ENCODE measurements at regions not wholly inside any gene's neighbourhood (a gene's known extent, or its start where the extent isn't known, plus 50 kb on each side); places are given as distances from the start of the nearest gene placed in this dataset.

DNA sequence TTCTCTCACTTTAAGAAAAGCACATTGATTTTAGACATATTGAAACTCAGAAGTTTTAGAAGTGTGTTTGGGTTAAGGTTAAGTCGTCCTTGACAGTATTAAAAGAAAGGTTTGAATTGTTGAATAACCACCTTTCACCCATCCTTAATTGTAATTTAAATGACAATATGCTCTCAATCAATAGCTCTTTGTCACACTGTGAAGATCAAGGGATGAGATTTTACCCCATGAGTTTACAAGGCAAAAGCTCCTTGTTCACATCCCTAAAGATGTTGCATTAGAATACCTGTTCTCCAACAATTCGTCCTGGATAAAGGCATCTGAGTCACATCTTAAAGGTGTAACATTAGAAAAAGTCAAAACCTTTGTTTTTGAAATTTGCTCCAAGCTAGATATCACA, 220.4 kb upstream of the MDFIC2 start:
- POLR2A ChIA-PET: no interaction called here
- Histone ChIP-seq H4K20me1 (replicated peaks; ENCODE audit: control insufficient read depth, insufficient read depth, low read length) (no peaks in the 10 kb centered on the region), H3K79me2 (ENCODE audit: control insufficient read depth, insufficient read depth, low read length) (no peaks in the 10 kb centered on the region), H2AFZ (ENCODE audit: low read depth, low read length) (no peak overlapping the region), H3K4me1 (replicated peaks in 1 of 2; ENCODE audit: control insufficient read depth in 2 of 2, insufficient read depth in 2 of 2, low read length in 2 of 2) (no peaks in the 10 kb centered on the region), H3K27ac (ENCODE audit: extremely low read depth, low read depth, low read length) (no peak overlapping the region), H3K4me2 (ENCODE audit: insufficient read depth, low read length) (no peak overlapping the region), H3K9me1 (ENCODE audit: control insufficient read depth, insufficient read depth, low read length) (no peaks in the 10 kb centered on the region), H3K36me3 (ENCODE audit: control insufficient read depth, insufficient read depth, low read length) (no peaks in the 10 kb centered on the region), H3K4me3 (no peak overlapping the region), H3K27me3 (ENCODE audit: control insufficient read depth in 2 of 2, insufficient read depth in 2 of 2, low read length in 2 of 2) (peaks cover 0 to 5% of the 10 kb centered on the region in 2 experiments; a peak in 1 of 5 replicates), H3K9me3 (replicated peaks; ENCODE audit: control insufficient read depth, insufficient read depth, low read depth, low read length) (no peaks in the 10 kb centered on the region), H3K9ac (ENCODE audit: insufficient read depth in 1 of 2, low read depth in 2 of 2, low read length in 2 of 2) (no peak overlapping the region)
- no peak for TF ChIP-seq XRCC5 (IDR thresholded peaks at IDR 0.05; ENCODE audit: low read depth, low read length)
- TF ChIP-seq, protein P1, sequence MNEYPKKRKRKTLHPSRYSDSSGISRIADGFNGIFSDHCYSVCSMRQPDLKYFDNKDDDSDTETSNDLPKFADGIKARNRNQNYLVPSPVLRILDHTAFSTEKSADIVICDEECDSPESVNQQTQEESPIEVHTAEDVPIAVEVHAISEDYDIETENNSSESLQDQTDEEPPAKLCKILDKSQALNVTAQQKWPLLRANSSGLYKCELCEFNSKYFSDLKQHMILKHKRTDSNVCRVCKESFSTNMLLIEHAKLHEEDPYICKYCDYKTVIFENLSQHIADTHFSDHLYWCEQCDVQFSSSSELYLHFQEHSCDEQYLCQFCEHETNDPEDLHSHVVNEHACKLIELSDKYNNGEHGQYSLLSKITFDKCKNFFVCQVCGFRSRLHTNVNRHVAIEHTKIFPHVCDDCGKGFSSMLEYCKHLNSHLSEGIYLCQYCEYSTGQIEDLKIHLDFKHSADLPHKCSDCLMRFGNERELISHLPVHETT (CRISPR knock-in tag; conservative IDR thresholded peaks at IDR 0.05 in 1 of 2, IDR thresholded peaks at IDR 0.05 in 1 of 2): no peak
- no peak for TF ChIP-seq RBM14 (IDR thresholded peaks at IDR 0.05; ENCODE audit: borderline replicate concordance, insufficient read depth, low read depth, low read length)
- no peak for TF ChIP-seq YY1 (IDR thresholded peaks at IDR 0.05; ENCODE audit: borderline replicate concordance in 1 of 3, control insufficient read depth in 1 of 3, extremely low read depth in 1 of 3, insufficient read depth in 3 of 3, insufficient read length in 1 of 3, insufficient replicate concordance in 2 of 3, low read depth in 1 of 3, low read length in 2 of 3)
- no peak for TF ChIP-seq ZNF444 (CRISPR knock-in tag; IDR thresholded peaks at IDR 0.05)
- TF ChIP-seq, protein P2, sequence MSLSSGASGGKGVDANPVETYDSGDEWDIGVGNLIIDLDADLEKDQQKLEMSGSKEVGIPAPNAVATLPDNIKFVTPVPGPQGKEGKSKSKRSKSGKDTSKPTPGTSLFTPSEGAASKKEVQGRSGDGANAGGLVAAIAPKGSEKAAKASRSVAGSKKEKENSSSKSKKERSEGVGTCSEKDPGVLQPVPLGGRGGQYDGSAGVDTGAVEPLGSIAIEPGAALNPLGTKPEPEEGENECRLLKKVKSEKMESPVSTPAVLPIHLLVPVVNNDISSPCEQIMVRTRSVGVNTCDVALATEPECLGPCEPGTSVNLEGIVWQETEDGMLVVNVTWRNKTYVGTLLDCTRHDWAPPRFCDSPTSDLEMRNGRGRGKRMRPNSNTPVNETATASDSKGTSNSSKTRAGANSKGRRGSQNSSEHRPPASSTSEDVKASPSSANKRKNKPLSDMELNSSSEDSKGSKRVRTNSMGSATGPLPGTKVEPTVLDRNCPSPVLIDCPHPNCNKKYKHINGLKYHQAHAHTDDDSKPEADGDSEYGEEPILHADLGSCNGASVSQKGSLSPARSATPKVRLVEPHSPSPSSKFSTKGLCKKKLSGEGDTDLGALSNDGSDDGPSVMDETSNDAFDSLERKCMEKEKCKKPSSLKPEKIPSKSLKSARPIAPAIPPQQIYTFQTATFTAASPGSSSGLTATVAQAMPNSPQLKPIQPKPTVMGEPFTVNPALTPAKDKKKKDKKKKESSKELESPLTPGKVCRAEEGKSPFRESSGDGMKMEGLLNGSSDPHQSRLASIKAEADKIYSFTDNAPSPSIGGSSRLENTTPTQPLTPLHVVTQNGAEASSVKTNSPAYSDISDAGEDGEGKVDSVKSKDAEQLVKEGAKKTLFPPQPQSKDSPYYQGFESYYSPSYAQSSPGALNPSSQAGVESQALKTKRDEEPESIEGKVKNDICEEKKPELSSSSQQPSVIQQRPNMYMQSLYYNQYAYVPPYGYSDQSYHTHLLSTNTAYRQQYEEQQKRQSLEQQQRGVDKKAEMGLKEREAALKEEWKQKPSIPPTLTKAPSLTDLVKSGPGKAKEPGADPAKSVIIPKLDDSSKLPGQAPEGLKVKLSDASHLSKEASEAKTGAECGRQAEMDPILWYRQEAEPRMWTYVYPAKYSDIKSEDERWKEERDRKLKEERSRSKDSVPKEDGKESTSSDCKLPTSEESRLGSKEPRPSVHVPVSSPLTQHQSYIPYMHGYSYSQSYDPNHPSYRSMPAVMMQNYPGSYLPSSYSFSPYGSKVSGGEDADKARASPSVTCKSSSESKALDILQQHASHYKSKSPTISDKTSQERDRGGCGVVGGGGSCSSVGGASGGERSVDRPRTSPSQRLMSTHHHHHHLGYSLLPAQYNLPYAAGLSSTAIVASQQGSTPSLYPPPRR (CRISPR knock-in tag; IDR thresholded peaks at IDR 0.05; ENCODE audit: borderline replicate concordance): no peak
- TF ChIP-seq, protein P3, sequence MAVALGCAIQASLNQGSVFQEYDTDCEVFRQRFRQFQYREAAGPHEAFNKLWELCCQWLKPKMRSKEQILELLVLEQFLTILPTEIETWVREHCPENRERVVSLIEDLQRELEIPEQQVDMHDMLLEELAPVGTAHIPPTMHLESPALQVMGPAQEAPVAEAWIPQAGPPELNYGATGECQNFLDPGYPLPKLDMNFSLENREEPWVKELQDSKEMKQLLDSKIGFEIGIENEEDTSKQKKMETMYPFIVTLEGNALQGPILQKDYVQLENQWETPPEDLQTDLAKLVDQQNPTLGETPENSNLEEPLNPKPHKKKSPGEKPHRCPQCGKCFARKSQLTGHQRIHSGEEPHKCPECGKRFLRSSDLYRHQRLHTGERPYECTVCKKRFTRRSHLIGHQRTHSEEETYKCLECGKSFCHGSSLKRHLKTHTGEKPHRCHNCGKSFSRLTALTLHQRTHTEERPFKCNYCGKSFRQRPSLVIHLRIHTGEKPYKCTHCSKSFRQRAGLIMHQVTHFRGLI (CRISPR knock-in tag; IDR thresholded peaks at IDR 0.05): no peak
- TF ChIP-seq ZNF717 (CRISPR knock-in tag; IDR thresholded peaks at IDR 0.05): no peak
- no peak for TF ChIP-seq HOXB6 (CRISPR knock-in tag; IDR thresholded peaks at IDR 0.05; ENCODE audit: borderline replicate concordance)
- no peak for TF ChIP-seq PHF8 (IDR thresholded peaks at IDR 0.05; ENCODE audit: borderline replicate concordance, low read length)
- TF ChIP-seq ETV1 (tag; conservative IDR thresholded peaks at IDR 0.05; ENCODE audit: low read depth): no peak
- no peak for TF ChIP-seq COPS2 (conservative IDR thresholded peaks at IDR 0.05)
- no peak for TF ChIP-seq CREM (IDR thresholded peaks at IDR 0.05; ENCODE audit: low read depth)
- no peak for FAIRE-seq
- in situ Hi-C loops (cut with MboI) (no loop called here), intact Hi-C loops (cut with micrococcal nuclease) (loop anchor here (5.0 kb wide), 1 partner anchor 1119 kb away; no protein-coding TSS in a partner anchor)
- 0% methylated on average over 2 of the region's 2 CpGs for WGBS (ENCODE audit: insufficient coverage, low coverage, missing lambda C conversion rate)
- no TSS peak for BruUV-seq (replicated peaks)
- ATAC-seq: no peak
- DNase-seq (ENCODE audit: extremely low read depth in 1 of 4, low spot score in 3 of 4): no peak
- CTCF ChIA-PET (ENCODE audit: low intra/inter-chr PET ratio): no interaction called here
